NCI-H748 (cell line): ENCODE measurements at regions not wholly inside any gene's neighbourhood (a gene's known extent, or its start where the extent isn't known, plus 50 kb on each side); places are given as distances from the start of the nearest gene placed in this dataset.
"Not testable (repeated sequence)": the region's sequence is repeated elsewhere in the genome, so short reads cannot be mapped to it uniquely, and the experiment has no call there.

ENCODE experiments used
- DNase-seq: peaks from one replicate; lab custom pipeline; 2025; ENCODE audit not compliant: unreplicated experiment; lab: John Stamatoyannopoulos, UW

DNA sequence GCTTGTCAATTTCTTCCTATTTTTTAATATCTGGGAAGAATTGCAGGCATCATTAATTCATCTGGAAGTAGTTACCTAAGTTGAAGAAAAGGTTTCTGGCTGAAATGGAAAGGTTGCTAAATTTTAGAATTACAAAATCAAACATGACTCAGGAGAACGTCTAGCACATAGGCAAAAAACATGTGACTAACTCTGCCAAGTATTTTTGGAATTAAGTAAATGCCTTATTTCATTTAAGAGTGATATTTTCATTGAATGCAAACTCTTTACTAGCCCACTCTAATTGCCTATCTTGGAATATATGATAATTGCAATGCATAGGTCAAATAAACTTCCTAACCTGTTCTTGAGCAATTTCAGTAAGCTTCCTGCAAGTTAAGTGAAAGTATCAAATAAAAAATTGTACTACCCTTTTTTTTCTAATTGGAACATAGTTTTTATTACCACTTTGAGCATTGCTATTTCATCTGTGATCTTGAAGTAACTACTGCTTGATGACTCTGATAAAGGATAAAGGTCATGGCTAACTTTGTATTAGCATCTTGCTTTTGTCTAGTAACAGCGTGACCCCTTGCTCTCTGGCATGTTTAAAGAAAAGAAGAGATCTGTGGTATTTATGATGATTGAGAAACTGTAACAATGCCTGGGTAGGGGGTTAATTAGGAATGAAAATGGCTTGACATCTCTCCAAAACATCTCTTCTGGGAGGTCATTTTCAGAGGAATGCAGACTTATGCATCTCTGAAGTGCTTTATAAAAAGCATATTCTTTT is 208.3 kb upstream of the NCAM2 start:
- no peak for DNase-seq

DNA sequence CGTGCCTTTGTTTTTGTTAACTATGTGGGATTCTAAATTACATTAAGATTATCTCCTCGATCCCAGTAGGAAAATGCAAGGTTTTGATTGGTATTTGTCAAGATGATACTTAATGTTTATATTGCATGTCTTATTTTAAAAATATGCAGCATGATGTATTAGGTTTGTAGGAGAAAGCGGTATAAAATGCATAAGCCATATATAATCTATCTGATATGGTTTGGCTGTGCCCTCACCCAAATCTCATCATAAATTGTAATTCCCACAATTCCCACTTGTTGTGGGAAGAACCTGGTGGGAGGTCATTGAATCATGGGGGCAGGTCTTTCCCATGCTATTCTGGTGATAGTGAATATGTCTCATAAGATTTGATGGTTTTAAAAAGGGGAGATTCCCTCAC is 198.1 kb upstream of the NCAM2 start:
- no peak for DNase-seq

DNA sequence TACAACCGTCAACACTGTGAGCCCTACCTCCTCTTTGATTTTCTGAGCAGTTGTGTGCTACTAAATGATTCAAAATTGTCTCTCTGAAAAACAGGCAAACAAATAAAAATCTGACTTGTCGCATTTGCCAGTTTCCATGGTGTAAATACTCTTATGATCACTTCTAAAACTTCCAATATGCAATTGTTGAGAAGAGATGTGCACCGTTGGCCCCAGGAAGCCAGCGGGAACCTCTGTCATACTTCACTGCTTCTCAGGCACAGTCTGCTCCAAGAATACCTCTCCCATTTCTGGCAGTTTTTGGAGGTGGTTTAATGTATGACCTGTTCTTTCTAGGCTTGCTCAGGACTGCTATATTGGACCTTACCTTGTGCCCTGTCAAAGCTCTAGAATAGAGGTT is 196.0 kb upstream of the NCAM2 start:
- DNase-seq = no peak

DNA sequence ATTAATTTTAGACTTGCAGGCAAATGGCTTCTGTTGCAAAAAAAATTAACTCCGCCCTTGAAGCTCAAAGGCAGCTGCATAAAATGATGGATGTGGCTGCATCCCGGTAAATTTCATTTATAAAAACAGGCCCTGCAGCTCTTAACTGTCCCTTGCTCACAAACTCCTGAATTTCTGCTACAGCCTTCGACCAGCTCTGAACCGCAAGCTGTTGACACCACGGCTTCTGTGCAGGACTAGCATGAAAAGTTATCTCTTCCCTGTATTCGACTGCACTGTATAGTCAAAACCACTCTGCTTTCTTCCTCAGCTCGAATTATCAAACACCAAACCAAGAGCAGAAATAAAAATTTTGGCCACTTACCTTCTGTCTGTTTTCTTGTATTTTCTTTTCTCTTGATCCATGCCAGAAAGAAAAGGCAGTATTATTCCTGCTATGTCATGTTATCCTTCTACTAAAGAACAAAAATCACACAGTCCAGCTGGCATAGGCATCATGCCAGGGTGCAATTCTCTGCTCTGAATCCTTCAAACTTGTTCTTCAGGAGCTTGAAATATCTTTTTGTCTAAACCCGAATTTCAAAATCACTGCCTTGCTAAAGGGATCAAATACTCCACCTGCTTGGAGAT is 195.5 kb upstream of the NCAM2 start:
- no peak for DNase-seq

- DNase-seq = no peak
Observed at GRCh38 chr21:20811702-20812101, 186.5 kb upstream of the NCAM2 start.

- no peak for DNase-seq
Observed at GRCh38 chr21:20814090-20814489, 184.1 kb upstream of the NCAM2 start.

GRCh38 chr21:20822666-20823065 is 175.5 kb upstream of the NCAM2 start:
- no peak for DNase-seq

- DNase-seq = no peak
Observed at GRCh38 chr21:20852866-20853265, 145.3 kb upstream of the NCAM2 start.

DNA sequence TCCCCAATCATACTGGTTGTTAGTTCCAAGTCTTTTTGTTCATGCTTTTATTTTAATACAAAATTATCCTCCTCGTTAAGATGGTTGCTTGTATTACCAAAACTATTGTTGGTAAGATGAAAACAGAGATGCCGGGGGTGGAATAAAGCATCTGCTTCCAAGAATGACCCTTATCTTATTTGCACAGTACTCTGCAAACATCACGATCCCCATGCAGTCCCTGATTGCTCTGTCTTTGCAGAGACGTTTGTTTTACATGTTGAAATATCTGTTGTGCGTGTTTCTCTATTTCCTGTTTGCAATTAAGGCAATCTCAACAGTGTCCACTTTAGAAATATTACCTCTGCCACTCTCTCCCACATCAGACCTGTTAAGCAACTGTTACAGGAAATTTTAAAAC is 141.3 kb upstream of the NCAM2 start:
- DNase-seq = peak; percentile 98

GRCh38 chr21:20874202-20874601 is 124.0 kb upstream of the NCAM2 start:
- DNase-seq = no peak

DNA sequence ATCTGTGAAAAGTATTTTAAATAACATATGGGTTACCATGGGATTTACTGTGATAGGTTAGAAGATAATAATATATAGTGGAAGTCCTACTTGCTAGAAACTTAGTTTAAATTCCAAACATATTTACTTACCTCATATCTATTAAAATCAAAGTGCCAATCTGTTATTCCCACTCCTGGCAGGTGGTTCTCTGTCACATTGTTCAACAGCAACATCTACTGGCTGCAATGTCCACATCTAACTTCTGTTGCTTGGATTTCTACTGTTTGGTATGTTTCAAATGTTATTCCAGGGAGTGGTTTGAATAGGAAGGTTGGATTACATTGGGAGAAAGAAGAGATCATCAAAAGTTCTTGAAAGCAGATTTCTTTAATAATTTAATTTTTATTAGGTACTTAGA is 122.5 kb upstream of the NCAM2 start:
- DNase-seq = peak; percentile 52

GRCh38 chr21:20877976-20878375 is 120.2 kb upstream of the NCAM2 start:
- no peak for DNase-seq

GRCh38 chr21:20882462-20883407 is 115.5 kb upstream of the NCAM2 start:
- DNase-seq = peak; percentile 55

DNA sequence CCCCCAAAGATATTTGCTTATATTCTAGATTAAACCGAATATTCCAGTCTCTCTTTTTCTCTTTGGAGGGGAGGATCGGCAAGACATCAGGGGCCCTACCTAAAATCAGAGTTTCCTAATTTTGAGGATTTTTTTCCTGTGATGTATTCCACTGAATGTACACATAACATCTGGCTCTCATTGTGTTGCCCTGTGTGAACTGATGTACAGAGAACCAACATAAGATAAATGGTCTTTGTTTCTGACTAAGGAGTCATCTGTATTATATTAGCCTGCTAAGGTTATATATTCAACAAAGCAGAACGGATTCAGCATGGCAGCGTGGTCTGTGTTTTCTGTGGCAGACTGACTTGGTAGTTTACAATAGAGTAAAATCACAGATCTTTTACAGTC is 114.8 kb upstream of the NCAM2 start:
- no peak for DNase-seq

DNA sequence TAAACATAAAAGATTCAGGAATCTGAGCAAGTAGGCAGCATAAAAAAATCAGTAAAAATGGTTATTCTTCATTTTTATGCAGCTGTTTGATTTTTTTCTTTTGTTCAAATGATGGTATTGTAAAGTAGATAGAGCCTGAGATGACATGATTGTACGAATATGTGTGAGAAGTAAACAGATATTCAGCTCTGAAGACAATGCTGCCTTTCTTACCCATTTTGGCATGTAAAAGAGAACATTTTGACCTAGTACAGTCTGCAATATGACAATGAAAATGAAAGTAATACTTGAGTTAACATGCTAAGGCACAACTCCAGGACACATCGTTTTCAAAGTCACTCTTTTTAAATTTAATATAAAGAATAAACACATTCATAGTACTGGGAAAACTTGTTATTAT is 95.7 kb upstream of the NCAM2 start:
- DNase-seq = no peak

- no peak for DNase-seq
Observed at GRCh38 chr21:20902998-20903397, 95.2 kb upstream of the NCAM2 start.

DNA sequence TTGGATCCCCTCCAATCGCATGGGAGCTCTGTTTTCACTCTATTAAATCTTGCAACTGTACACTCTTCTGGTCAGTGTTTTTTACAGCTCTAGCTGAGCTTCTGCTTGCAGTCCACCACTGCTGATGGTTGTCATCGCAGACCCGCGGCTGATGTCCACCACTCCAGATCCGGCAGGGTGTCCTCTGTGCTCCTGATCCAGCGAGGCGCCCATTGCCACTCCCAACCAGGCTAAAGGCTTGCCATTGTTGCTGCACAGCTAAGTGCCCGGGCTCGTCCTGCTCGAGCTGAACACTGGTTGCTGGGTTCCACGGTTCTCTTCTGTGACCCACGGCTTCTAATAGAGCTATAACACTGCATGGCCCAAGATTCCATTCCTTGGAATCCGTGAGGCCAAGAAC is 70.7 kb upstream of the NCAM2 start:
- DNase-seq = not testable (repeated sequence)

DNA sequence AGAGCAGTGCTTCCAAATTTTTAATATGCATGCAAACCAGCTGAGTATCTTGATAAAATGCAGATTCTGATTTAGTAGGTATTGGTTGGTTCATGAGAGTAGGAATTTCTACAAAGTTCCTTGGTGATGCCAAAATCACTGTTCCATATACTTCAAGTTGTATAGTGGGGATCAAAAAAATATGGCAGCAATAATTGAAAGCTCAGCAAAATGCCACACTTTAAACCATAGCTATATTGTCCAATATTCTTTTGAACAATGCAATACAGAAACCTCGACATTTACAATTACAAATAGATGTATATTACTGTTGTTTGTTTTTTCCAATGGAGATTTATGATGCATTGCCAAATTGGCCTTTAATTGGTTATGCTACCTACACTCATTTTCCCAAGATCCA is 55.7 kb upstream of the NCAM2 start:
- no peak for DNase-seq

- no peak for DNase-seq
Observed at GRCh38 chr21:20943561-20943997, 54.6 kb upstream of the NCAM2 start.

DNA sequence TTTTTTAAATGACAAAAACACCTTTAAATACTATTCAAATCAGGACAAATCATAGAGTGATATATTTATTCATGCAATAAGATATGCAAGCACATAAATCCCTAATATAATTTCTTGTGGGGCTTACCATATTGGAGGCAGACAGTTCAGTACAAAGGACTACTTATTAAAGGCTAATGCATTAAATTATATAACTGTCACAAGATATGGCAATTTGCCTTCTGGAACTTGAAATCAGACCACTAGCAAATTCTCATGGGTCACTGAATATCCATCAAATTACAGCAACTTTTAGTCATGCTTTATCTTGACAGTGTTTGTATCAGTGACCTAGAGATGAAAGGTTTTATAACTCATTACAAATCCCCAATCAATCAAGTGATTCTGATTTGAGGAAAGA is 54.1 kb upstream of the NCAM2 start:
- no peak for DNase-seq

GRCh38 chr21:20946701-20947100 is 51.5 kb upstream of the NCAM2 start:
- no peak for DNase-seq
